Astrocyte (in vitro differentiated cells and primary cell): ENCODE measurements at regions not wholly inside any gene's neighbourhood (a gene's known extent, or its start where the extent isn't known, plus 50 kb on each side); places are given as distances from the start of the nearest gene placed in this dataset.

Experiments
- DNase-seq: peaks from one replicate; pipeline ENCODE4 v3.0.0-alpha.2; 2010; ENCODE audit warnings: low read depth
- FAIRE-seq: peaks from 2 replicates; lab custom pipeline; 2011; peaks lifted over from hg19 to GRCh38; lab: Jason Lieb, UNC
- H2AFZ ChIP-seq: 2 replicates; pipeline ENCODE4 v1.6.0; 2012; ENCODE audit warnings: low read depth, low read length, inconsistent platforms
- H3K27ac ChIP-seq: 2 replicates; pipeline ENCODE4 v1.5.1; 2011; ENCODE audit warnings: low read depth, low read length, inconsistent platforms
- H3K27me3 ChIP-seq: 2 replicates; pipeline ENCODE4 v1.6.0; 2011; ENCODE audit warnings: low read length, inconsistent platforms; ENCODE audit not compliant: insufficient read depth
- H3K36me3 ChIP-seq: 2 replicates; pipeline ENCODE4 v1.5.1; 2011; ENCODE audit warnings: low read length, inconsistent platforms; ENCODE audit not compliant: insufficient read depth
- H3K4me1 ChIP-seq: 2 replicates; pipeline ENCODE4 v1.5.1; 2011; ENCODE audit warnings: low read length, inconsistent platforms; ENCODE audit not compliant: insufficient read depth
- H3K4me2 ChIP-seq: 2 replicates; pipeline ENCODE4 v1.6.0; 2012; ENCODE audit warnings: low read length, inconsistent platforms
- H3K4me3 ChIP-seq: 2 replicates; pipeline ENCODE4 v1.5.1; 2011; ENCODE audit warnings: low read depth, mild to moderate bottlenecking, low read length, inconsistent platforms; ENCODE audit not compliant: insufficient read depth
- H3K79me2 ChIP-seq: 2 replicates; pipeline ENCODE4 v1.6.0; 2012; ENCODE audit warnings: mild to moderate bottlenecking, low read length, inconsistent platforms; ENCODE audit not compliant: insufficient read depth
- H3K9ac ChIP-seq: 2 replicates; pipeline ENCODE4 v1.6.0; 2012; ENCODE audit warnings: mild to moderate bottlenecking, low read length, inconsistent platforms
- H3K9me3 ChIP-seq: 2 replicates; pipeline ENCODE4 v1.5.1; 2012; ENCODE audit warnings: low read depth, mild to moderate bottlenecking, low read length, inconsistent platforms; ENCODE audit not compliant: insufficient read depth
- H4K20me1 ChIP-seq: 2 replicates; pipeline ENCODE4 v1.6.0; 2012; ENCODE audit warnings: low read length, inconsistent platforms; ENCODE audit not compliant: insufficient read depth
- H3K27ac Mint-ChIP-seq: one replicate; pipeline ENCODE4 v1.8.0; 2021; ENCODE audit warnings: mild to moderate bottlenecking, mixed read lengths; ENCODE audit not compliant: unreplicated experiment
- H3K27me3 Mint-ChIP-seq: one replicate; pipeline ENCODE4 v1.8.0; 2021; ENCODE audit warnings: low read depth, mixed read lengths; ENCODE audit not compliant: unreplicated experiment
- H3K36me3 Mint-ChIP-seq: one replicate; pipeline ENCODE4 v1.8.0; 2021; ENCODE audit warnings: low read depth, mixed read lengths; ENCODE audit not compliant: unreplicated experiment
- H3K4me1 Mint-ChIP-seq: one replicate; pipeline ENCODE4 v1.8.0; 2021; ENCODE audit warnings: low read depth, mixed read lengths; ENCODE audit not compliant: unreplicated experiment
- H3K4me3 Mint-ChIP-seq: one replicate; pipeline ENCODE4 v1.8.0; 2021; ENCODE audit warnings: mild to moderate bottlenecking, moderate library complexity, mixed read lengths; ENCODE audit not compliant: unreplicated experiment
- H3K9me3 Mint-ChIP-seq: one replicate; pipeline ENCODE4 v1.8.0; 2021; ENCODE audit warnings: mild to moderate bottlenecking, mixed read lengths; ENCODE audit not compliant: unreplicated experiment
- CTCF ChIP-seq: IDR thresholded peaks from 2 replicates; pipeline ENCODE4 v1.5.1; 2011; ENCODE audit warnings: low read depth, mild to moderate bottlenecking, inconsistent platforms, low read length, moderate library complexity; ENCODE audit not compliant: insufficient read depth
- EZH2 ChIP-seq: IDR thresholded peaks from 2 replicates; pipeline ENCODE4 v1.6.1; 2012; ENCODE audit warnings: mild to moderate bottlenecking, low read length, inconsistent platforms; ENCODE audit not compliant: insufficient read depth

- Histone ChIP-seq H3K27me3 (no peaks in the 10 kb centered on the region), H4K20me1 (no peaks in the 10 kb centered on the region), H3K9me3 (no peaks in the 10 kb centered on the region), H3K4me3 (no peak overlapping the region), H3K36me3 (no peaks in the 10 kb centered on the region), H2AFZ (no peak overlapping the region), H3K27ac (no peak overlapping the region), H3K9ac (no peak overlapping the region), H3K4me1 (no peaks in the 10 kb centered on the region), H3K4me2 (no peak overlapping the region), H3K79me2 (no peaks in the 10 kb centered on the region)
- DNase-seq = no peak
- Mint-ChIP-seq H3K27ac (no peak overlapping the region), H3K27me3 (peaks cover 37% of the 10 kb centered on the region), H3K9me3 (peaks cover 7% of the 10 kb centered on the region), H3K4me3 (no peak overlapping the region), H3K4me1 (no peaks in the 10 kb centered on the region), H3K36me3 (no peaks in the 10 kb centered on the region)
- TF ChIP-seq CTCF = no peak
- TF ChIP-seq EZH2 = no peak
- FAIRE-seq = no peak
Observed at GRCh38 chr2:239661334-239662312, 260.8 kb upstream of the HDAC4 start.

GRCh38 chr2:239660390-239661230 lies 259.8 kb upstream of the HDAC4 start:
- Histone ChIP-seq H3K9me3 (no peaks in the 10 kb centered on the region), H3K36me3 (no peaks in the 10 kb centered on the region), H3K4me1 (no peaks in the 10 kb centered on the region), H3K9ac (no peak overlapping the region), H3K4me2 (no peak overlapping the region), H3K27me3 (no peaks in the 10 kb centered on the region), H3K79me2 (no peaks in the 10 kb centered on the region), H2AFZ (no peak overlapping the region), H3K4me3 (no peak overlapping the region), H3K27ac (no peak overlapping the region), H4K20me1 (no peaks in the 10 kb centered on the region)
- no peak overlapping the region for H3K27ac Mint-ChIP-seq
- no peaks in the 10 kb centered on the region for H3K36me3 Mint-ChIP-seq
- no peaks in the 10 kb centered on the region for H3K4me1 Mint-ChIP-seq
- DNase-seq (no peak), FAIRE-seq (no peak)
- peaks cover 35% of the 10 kb centered on the region for H3K27me3 Mint-ChIP-seq
- TF ChIP-seq CTCF (no peak), EZH2 (no peak)
- H3K9me3 Mint-ChIP-seq = peaks cover 7% of the 10 kb centered on the region
- H3K4me3 Mint-ChIP-seq = no peak overlapping the region
